ENCODE measurements at regions not wholly inside any gene's neighbourhood (a gene's known extent, or its start where the extent isn't known, plus 50 kb on each side); places are given as distances from the start of the nearest gene placed in this dataset.

DNA sequence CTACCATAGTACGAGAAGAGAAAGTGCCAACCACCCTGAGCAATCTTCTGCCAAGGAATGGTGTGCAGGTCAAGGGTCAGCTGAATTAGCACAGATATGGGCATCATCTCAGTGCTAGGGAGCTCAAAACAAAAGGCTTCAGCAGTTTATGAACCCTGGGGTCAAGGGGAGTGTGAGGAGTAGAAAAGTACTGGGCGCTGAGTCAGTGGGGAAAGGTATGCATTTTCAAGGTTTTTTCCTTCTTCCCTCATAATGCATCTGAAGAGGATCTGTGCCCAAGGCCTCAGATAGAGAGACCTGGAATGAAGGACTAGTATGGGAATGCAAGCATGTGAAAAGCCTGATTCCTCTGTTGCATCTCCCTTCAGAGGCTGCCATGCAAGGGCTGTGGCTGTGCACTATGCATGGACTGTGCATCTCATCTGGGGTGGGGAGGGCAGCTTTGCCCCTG is 81.7 kb downstream of the PERP start:
- TF ChIP-seq, protein P1, sequence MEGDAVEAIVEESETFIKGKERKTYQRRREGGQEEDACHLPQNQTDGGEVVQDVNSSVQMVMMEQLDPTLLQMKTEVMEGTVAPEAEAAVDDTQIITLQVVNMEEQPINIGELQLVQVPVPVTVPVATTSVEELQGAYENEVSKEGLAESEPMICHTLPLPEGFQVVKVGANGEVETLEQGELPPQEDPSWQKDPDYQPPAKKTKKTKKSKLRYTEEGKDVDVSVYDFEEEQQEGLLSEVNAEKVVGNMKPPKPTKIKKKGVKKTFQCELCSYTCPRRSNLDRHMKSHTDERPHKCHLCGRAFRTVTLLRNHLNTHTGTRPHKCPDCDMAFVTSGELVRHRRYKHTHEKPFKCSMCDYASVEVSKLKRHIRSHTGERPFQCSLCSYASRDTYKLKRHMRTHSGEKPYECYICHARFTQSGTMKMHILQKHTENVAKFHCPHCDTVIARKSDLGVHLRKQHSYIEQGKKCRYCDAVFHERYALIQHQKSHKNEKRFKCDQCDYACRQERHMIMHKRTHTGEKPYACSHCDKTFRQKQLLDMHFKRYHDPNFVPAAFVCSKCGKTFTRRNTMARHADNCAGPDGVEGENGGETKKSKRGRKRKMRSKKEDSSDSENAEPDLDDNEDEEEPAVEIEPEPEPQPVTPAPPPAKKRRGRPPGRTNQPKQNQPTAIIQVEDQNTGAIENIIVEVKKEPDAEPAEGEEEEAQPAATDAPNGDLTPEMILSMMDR (IDR thresholded peaks at IDR 0.05), result no peak
- TF ChIP-seq POLR2AphosphoS5 (IDR thresholded peaks at IDR 0.05) (no peak), EP300 (IDR thresholded peaks at IDR 0.05) (no peak), POLR2A (IDR thresholded peaks at IDR 0.05) (no peak)

Measured in stomach (tissue), 4 donors.